NOMO-1 (cell line): ENCODE measurements at regions not wholly inside any gene's neighbourhood (a gene's known extent, or its start where the extent isn't known, plus 50 kb on each side); places are given as distances from the start of the nearest gene placed in this dataset.

ENCODE experiments used
- DNase-seq, 2 experiments: peaks; one replicate each; lab custom pipeline; 2025; ENCODE audit not compliant: unreplicated experiment in 2 of 2; lab: John Stamatoyannopoulos, UW

DNA sequence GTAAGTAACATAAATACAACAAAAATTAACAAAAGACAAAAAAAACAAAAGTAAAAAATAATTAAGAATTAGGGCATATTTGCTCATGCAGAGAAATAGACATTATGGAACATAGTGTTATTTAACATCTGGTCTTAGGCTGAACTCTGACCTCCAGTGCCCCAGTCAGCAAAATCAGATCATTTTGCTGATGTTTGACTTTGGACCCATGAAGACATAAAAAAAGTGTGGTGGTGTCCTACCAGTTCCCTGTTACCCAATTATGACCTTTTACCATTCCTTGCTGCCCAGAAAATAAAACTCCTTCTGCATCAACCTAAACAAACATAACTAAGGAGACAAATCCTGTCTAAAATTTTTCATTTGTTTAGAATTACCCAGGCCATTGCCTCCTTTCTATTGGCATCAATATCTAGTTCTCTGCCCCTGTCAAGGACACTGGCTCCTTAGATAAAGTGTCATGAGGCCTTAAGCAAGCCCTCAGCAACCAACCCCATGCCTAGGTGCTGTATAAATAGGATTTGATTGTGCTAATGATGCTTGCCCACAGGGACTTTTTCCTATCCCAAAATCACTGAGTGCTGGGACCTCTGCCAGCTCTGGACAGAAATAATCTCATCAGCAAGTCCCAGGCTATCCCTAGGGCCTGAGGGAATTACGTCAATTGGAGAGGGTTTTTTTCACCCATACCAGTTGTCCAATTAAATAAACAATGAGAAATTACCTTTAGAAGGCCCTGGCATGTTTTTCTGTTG is 334.5 kb upstream of the UMPS start:
- no peak for DNase-seq

DNA sequence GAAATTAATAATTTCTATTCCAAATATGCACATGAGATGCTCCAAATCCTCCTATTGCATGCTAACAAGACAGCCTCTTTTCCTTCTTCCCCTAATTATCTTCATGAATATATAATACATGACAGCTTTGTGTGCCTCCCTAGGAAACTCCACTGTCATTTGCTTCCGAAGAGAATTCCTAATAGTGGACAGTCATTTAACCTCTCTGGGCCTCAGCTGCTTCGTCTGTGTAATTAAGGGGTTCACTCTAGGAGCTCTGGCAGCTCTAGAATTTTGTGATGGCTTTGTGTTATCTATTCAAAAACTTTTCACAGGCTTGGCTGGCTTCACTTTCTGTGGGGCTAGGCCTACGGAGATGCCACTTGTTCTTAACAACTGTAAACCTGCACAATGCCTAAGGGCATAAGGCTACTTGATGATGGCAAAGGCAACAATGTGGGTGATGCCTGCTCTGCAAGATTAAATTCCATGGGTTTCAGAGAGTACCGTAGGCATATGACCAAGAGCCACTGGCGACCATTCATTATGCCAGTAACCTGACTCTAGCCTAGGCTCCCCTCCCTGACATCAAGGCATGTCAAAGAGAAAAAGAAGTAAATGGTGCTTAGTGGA is 333.8 kb upstream of the UMPS start:
- no peak for DNase-seq

DNA sequence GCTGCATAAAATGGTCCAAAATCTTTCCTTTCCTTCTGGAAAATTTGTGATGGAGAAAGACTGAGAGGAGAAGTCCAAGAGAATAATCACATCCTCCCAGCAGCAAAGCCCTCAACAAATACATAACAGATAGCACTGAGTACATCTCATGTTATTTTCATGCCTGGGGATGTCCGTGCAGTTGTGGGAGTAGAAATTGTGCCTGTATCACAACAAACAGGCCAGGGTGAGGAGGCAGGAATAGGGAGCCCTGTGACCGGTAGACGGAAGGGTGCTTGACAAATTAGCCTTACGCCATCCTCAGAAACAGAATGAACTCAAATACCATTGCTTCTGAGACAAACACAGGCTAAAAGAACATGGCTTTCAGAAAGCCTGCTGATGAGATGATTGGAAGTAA is 333.2 kb upstream of the UMPS start:
- DNase-seq: no peak

DNA sequence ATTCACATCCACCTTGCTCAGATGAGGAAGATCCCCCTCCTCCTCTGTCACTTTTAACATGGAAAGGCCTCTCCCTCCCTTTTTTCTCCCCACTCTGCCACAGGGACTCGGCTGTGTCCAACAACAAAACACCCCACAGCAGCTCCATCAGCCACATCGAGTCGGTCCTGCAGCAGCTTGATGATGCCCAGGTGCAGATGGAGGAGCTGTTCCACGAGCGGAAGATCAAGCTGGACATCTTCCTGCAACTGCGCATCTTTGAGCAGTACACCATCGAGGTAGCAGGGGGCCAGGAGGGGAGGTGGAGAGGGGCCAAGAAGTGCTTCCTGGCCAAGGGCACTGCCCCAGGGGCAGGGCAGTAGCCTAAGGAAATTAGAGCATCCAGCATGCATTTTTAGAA is 331.7 kb upstream of the UMPS start:
- DNase-seq: no peak

DNA sequence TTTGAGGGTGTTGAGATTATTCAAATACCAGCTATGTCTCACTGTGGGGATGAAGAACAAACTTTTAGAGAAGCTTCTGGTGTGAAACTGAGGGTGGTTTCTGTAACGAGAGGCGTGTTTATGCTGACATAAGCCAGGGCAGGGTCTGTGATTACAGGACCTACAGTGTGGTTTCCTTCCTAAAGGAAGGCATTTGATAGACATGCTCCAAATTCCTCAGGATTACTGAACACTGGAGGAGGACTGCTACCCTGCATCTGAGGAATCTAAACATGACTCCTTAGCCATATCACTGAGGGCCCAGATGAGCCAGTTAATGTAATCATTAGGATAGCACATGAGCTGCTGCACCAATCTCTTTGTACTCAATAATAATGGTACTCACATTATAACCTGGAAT is 328.4 kb upstream of the UMPS start:
- DNase-seq: no peak

DNA sequence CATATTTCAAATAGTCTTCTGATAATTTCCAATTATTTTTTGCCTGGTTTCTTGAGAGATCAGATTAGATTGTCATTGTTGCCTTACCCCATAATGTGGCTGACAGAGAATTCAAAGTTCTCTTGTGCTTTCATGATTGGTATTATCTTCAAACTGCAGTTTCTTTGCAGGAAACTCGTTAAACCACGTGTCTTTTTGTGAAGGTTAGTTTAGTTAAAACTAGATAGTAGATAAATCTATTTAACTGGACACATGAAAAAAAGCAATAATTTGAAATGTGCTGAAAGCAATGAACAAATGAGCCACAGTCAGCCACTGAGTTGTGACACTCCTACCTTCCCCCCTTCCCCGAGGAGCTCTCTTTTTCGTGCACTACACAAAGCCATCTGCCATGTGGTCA is 327.5 kb upstream of the UMPS start:
- DNase-seq: no peak

DNA sequence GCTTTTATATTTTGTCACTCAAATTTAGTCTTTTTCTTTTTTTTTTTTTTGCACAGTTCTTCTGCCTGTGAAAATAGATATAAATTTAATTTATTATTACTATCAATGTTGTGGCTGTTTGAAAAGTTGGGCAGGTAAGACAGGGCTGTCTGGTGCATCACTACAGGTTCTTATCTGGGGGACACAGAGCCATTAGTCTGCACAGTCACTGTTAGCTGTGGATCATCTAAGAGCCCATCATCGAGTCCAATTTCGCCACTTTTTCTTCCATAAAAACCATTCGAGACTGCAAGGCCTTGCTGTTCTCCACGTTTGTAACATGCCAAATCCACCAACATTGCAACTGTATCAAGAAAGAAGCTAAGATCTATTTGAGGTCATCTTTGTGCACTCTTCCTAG is 325.6 kb upstream of the UMPS start:
- DNase-seq: no peak

DNA sequence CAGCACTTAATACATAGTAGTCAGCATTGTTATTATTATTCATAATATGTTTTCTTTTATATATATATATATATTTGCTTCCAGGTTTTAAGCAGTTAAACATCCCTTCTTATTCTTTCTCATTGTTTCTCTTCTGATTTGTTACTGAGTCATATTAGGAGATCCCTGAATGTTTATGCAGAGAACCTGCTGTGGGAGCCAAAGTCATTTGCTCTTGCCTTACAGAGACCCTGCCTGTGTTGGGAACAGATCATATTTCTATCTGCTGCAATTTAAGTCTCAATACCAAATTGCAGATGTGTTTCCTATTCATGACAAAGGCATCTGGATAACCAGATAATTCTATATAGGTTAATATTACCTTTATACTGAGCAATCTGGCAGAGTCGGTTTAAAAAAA is 323.0 kb upstream of the UMPS start:
- no peak for DNase-seq

DNA sequence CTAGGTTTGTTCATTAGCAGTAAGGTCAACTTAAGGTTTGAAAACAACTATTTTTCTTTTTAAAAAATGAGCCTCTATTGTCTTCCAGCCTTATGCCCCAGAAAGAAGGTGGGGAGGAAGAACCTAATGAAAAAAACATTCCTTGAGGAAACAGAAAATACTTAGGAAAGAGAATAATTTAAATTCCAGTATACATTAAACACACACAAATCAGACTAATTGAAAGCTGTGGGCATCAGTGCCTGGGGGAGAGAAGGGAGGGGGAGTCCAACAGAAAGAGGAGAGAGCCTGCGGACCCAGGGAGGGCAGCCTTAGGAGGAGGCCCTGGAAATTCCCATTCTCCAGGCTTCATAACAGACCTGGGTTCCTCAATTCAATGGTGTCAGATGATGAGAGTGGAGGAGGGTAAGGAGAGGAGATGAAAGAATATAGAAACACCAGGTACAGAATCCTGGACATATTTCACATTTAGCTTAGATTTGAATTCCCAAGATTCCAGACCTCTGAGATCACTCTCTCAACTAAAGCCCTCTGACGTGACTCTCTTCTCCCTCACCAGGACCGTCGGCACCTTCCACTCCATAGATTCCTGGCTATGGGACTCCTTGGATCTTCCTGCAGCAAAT is 320.5 kb upstream of the UMPS start:
- no peak for DNase-seq

DNA sequence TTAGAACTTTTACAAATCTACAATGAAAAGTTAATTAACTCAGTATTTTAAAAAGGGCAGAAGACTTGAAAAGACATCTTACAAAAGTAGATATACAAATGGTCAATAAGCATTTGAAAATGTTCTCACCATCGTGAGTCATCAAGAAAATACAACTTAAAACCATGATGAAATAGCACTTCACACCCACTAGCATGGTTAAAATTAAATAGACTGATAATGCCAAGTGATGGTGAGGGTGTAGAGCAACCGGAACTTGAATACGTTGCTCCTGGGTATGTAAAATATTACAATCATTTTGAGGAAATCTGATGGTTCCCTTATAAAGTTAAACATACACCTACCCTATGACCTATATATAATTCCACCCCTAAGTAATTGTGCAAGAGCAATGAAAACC is 319.8 kb upstream of the UMPS start:
- no peak for DNase-seq

DNA sequence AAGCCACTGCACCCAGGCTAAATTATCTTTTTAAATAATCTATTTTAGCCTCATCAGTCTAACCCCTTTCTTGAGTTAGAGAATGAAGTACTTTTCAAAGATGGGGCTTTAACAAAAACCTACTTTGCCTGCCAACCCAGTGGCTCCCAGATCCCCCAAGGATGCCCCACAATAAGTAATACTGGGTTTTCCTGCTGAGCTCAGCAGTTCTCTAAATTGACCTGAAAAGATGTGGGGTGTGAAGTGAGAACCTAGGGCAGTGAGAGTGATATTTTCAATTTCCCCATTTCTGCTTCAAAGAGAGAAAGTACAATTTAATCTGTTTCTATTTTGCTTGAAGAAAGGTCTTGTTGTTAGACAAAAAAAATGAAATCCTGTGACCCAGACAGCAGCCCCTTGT is 318.5 kb upstream of the UMPS start:
- no peak for DNase-seq

DNA sequence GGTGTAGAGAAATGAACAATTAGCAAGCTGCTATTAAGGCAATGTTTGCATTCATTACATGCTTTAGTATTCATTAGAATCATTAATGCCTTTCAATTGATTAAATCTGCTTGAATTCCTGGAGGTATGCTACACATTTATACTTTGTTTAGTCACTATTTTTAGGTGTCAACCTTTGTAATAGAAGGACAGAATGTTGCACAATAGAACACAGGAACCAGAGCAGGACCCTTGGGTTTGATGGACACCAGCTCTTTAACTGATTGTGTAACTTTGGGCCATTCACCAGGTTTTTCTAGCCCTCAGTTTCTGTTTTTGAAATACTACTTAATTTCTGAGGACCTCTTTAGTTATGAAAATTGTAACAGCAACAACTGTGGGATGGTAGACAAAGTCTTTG is 317.6 kb upstream of the UMPS start:
- no peak for DNase-seq

DNA sequence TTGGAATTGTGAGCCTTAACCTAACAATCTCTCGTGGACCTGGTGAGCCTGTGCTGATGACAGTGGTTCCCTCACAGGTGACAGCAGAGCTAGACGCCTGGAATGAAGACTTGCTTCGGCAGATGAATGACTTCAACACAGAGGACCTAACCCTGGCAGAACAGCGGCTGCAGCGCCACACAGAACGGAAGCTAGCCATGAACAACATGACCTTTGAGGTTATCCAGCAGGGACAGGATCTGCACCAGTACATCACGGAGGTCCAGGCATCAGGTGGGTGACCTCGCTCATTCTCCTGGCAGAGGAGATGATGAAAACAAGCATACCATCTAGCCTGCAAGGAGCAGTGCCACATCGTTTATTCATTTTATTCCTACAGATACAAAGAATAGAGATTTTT is 316.9 kb upstream of the UMPS start:
- DNase-seq: no peak

DNA sequence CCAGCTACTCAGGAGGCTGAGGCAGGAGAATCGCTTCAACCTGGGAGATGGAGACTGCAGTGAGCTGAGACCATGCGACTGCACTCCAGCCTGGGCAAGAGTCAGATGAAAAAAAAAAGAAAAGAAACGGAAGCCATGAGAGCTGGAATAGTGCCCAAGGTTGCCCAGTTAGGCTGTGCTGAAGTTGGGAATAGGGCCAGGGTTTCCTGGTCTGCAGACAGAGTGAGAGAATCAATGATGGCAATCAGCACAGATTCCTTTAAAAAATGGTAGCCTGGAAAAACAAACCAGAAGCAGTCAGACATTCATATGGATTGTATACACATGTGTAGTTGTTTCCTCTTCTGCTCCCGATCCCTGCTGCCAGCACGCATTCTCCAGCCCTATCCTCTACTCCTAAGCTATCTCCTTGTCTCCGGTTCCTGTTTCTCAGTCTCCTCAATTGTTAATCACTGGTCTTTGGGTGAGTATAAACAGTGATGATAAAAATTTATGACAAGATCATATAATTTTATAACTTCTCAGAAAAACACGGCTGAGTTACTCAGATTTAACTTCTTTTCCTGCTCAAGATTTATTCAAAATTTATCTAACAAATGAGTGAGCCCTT is 316.2 kb upstream of the UMPS start:
- DNase-seq: no peak

DNA sequence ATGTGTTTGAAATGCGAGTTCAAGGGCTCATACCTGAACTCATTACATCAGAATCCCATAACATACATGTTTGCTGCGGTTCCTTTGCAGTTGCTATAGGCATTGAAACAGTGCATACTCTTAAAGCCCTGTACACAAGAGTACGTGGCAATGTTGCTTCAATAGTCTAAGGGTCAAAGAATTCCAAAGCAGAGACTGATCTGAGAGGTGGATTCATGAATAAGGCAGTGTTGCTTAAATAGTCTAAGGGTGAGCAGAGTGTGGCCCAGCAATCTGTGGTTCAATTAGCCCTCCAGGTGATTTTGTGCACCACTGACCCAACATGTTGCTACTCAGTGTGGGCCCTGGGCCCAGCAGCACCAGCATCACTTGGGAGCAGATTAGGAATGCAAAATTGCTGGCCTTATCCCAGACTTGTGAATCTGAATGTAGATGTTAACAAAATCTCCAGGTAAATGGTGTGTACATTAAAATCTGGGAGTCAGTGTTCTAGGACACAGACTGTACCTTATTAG is 314.7 kb upstream of the UMPS start:
- no peak for DNase-seq

DNA sequence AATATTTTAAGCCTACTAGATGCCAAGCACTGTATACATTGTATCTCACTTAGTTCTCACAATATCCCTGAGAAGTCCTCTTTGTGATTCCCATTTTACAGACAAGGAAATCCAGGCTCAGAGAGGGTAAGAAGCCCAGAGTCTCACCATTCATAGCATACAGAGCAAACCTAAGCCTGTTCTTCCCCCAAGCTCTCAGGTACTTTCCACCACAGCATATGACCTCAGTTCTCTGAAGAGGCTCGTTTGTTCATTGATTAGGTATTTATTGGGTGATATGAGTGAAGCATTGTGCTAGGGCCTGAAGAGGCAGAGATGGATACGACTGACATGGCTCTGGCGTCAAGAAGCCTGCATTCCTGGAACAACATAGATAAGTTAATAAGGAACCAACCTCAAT is 310.9 kb upstream of the UMPS start:
- no peak for DNase-seq

DNA sequence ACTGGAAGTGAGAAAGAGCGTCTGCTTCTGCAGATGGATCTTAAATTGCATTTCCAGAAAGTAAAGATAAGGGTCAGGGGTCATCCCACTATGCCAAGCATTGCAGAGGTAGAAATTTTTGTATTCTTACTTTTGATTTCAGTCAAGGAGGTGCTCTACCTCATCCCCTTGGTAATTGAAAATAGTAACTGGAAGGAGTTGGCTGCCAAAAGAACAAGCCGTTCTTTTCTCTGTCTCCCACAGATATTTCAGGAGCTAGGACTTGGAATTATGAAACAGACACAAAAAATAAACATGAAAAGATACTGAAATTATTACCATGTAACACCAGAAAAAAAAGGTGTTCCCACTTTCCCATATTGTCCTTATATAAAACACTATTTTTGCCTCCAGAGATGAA is 309.9 kb upstream of the UMPS start:
- DNase-seq: no peak

DNA sequence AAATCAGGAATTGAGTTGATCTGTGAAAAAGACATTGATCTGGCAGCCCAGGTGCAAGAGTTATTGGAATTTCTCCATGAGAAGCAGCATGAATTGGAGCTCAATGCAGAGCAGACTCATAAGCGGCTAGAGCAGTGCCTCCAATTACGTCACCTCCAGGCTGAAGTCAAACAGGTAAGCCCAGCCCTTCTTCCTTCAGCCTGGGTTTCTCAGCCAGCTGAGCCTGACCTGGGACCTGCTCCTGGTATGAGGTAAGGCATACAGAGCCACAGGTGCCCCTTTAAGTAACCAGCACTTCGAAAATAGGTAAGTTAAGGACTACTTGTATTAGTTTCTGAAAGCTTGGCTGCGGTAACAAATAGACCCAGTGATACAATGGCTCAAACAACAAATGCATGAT is 307.4 kb upstream of the UMPS start:
- no peak for DNase-seq

DNA sequence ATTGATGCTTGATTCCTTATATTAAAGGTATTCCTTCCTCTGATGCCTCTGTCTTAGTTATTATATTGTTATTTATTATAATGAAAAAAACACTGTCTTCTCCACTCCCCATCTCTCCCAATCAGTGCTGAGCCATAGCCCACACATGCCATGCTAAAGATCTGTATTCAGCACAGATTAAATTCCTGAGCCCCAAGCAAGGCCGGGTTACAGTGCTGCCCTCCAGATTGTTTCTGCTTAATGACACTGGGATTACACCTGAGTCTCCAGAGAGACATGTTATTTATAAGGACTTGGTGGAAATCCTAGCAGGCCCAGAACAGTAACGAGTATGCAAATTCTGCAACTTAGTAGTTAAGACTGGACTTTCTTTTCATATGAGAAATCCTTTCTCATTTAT is 305.9 kb upstream of the UMPS start:
- DNase-seq: no peak

DNA sequence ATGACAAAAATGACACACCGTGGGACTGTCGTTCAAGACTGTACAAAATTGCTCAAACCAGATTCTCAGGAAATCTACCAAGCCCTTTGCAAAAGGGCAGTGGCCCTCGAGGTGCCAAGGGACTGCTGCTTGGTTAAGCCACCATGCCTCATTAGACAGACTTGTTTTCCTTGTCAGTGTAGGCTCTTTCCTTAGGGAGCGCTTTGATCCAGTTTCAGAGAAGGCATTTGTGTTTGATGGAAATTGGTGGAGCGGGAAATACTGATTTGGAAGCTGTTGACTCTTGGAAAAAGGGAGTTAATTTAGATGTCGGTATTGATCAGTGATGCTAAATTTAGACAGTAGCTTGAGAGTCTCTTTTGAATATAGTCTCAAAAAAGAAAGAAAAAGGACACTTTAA is 304.3 kb upstream of the UMPS start:
- DNase-seq: no peak

DNA sequence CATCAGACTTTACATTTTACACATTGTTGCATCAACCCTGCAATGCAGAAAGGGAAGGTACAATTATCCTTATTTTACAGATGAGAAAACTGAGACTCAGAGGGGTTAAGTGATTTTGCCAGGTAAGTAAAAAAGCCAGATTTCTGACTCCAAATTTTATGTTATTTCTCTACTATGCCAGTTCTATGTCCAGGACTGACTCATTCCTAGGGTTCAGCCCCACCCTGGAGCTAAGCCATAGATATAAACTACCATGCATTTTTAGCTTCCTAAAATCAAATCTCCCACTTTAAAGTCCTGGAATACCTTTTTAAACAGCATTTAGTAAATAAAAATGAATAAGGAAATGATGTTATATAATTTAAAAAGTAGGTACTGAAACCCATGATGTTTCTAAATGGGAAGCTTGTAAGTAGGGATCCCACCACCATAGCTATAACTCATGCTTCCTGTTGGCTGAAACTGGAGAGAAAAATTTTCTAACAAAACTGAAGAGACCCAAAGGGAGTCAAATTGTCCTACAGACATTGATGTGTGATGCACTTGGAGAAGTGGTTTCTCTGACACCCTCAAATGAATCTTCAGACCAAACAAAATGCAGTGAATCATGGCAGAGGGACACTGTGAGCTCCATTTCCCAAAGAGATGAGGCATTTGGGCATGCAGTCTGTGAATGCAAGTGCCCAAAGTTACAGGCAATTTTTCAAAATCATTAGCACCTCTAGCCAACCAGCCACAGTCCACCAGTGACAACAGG is 301.7 kb upstream of the UMPS start:
- no peak for DNase-seq
